ENCODE measurements at regions not wholly inside any gene's neighbourhood (a gene's known extent, or its start where the extent isn't known, plus 50 kb on each side); places are given as distances from the start of the nearest gene placed in this dataset.

DNA sequence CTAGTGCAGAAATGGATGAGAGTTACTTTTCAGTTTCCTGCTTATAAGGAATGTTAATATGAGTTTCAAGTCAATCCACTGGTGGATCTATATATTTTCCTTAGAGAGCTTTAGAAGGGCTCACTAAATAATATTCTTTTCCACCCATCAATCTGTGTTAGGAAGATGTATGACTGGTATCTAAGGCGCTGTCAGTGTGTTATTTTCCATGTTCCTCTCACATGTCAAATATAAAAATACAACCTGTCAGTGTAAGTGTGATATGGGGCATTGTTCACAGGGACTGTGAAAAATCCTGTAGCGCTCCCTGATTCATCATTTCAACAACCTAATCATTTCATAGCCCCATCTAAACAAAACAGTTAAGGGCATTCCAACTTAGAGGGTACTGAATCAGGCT lies 203.1 kb downstream of the TMEM26 start:
- peaks cover 46% of the 10 kb centered on the region for H3K27me3 Mint-ChIP-seq (ENCODE audit: low read depth)
- H3K4me1 Mint-ChIP-seq (ENCODE audit: low read depth): peaks cover 2% of the 10 kb centered on the region
- TF ChIP-seq, protein P1, sequence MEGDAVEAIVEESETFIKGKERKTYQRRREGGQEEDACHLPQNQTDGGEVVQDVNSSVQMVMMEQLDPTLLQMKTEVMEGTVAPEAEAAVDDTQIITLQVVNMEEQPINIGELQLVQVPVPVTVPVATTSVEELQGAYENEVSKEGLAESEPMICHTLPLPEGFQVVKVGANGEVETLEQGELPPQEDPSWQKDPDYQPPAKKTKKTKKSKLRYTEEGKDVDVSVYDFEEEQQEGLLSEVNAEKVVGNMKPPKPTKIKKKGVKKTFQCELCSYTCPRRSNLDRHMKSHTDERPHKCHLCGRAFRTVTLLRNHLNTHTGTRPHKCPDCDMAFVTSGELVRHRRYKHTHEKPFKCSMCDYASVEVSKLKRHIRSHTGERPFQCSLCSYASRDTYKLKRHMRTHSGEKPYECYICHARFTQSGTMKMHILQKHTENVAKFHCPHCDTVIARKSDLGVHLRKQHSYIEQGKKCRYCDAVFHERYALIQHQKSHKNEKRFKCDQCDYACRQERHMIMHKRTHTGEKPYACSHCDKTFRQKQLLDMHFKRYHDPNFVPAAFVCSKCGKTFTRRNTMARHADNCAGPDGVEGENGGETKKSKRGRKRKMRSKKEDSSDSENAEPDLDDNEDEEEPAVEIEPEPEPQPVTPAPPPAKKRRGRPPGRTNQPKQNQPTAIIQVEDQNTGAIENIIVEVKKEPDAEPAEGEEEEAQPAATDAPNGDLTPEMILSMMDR (IDR thresholded peaks at IDR 0.05): no peak
- peaks cover 12% of the 10 kb centered on the region for H3K36me3 Mint-ChIP-seq (ENCODE audit: low read depth)
- no peak overlapping the region for H3K4me3 Mint-ChIP-seq (ENCODE audit: unreplicated experiment)
- peaks cover 26% of the 10 kb centered on the region for H3K9me3 Mint-ChIP-seq (ENCODE audit: low read depth)
- DNase-seq (ENCODE audit: low spot score): no peak
- H3K27ac Mint-ChIP-seq (ENCODE audit: unreplicated experiment): no peak overlapping the region

DNA sequence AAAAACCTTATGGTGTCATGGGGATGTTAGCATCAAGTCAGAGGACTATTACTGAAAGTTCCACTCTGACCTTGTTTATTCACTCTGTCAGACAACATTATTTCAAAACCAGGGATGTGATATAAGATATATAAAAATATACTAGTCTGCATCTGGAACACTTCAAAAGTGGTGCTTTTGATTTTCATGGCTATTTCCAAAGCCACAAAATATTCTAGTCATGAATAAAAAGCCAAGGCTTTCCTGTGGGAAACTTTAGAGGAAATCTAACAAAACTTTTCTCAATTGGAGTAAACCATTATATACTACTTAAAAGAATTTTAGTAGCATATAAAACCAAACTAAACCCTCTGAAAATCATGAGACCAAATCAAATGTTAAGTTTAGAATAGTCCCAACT lies 205.2 kb downstream of the TMEM26 start:
- Mint-ChIP-seq H3K27ac (ENCODE audit: unreplicated experiment) (no peak overlapping the region), H3K36me3 (ENCODE audit: low read depth) (no peaks in the 10 kb centered on the region), H3K27me3 (ENCODE audit: low read depth) (peaks cover 42% of the 10 kb centered on the region), H3K4me3 (ENCODE audit: unreplicated experiment) (no peak overlapping the region), H3K4me1 (ENCODE audit: low read depth) (peaks cover 2% of the 10 kb centered on the region), H3K9me3 (ENCODE audit: low read depth) (peaks cover 5% of the 10 kb centered on the region)
- TF ChIP-seq, protein P1 (IDR thresholded peaks at IDR 0.05): no peak
- DNase-seq (ENCODE audit: low spot score): no peak

DNA sequence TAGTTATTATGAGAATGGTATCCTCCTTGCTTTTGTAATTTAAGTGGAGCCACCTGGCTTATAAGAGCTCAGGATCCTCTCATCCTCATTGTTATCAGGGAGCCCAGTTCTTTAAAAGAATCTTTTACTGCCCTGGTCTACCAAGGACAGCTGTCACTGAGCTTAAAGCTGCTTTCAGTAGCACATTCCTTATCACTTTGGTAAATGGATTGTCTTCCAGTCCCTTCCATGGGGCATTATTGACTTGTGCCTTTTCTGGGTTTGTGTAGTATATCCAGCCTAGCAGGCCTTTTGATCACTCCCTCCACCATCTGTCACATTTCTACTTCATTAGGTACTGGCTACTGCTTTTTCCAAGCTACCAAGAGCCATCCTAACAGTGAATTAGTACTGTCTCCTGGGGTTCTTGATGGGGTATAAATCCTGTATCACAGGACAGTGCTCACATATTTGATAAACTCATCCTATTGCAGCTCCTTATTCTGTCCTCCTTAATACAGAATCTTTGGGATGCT lies 208.9 kb downstream of the TMEM26 start:
- H3K9me3 Mint-ChIP-seq (ENCODE audit: low read depth): no peaks in the 10 kb centered on the region
- DNase-seq (ENCODE audit: low spot score): no peak
- H3K36me3 Mint-ChIP-seq (ENCODE audit: low read depth): no peaks in the 10 kb centered on the region
- no peak overlapping the region for H3K4me3 Mint-ChIP-seq (ENCODE audit: unreplicated experiment)
- TF ChIP-seq, protein P1 (IDR thresholded peaks at IDR 0.05): no peak
- no peak overlapping the region for H3K27ac Mint-ChIP-seq (ENCODE audit: unreplicated experiment)
- H3K27me3 Mint-ChIP-seq (ENCODE audit: low read depth): peaks cover 32% of the 10 kb centered on the region
- peaks cover 2% of the 10 kb centered on the region for H3K4me1 Mint-ChIP-seq (ENCODE audit: low read depth)

DNA sequence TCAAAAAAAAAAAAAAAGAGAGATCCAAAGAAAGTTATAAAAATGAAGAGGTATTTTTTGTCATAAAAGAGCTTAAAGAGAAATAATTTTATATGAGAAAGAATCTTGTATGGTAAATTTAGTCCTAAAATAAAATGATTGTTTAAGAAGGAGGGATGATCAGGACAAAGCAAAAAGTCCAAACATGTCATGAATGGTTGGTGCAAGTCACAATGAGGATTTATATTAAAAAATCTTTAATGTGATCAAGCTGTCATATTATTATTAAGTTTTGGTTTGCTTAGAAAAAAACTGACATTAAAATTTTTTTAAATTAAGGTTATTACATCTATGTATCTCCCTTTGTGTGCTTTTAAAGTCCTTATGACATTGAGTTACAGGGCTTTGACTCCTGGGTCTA lies 220.4 kb downstream of the TMEM26 start:
- H3K4me1 Mint-ChIP-seq (ENCODE audit: low read depth): peaks cover 6% of the 10 kb centered on the region
- no peak for DNase-seq (ENCODE audit: low spot score)
- H3K4me3 Mint-ChIP-seq (ENCODE audit: unreplicated experiment): no peak overlapping the region
- peaks cover 2% of the 10 kb centered on the region for H3K36me3 Mint-ChIP-seq (ENCODE audit: low read depth)
- peaks cover 16% of the 10 kb centered on the region for H3K9me3 Mint-ChIP-seq (ENCODE audit: low read depth)
- peaks cover 15% of the 10 kb centered on the region for H3K27me3 Mint-ChIP-seq (ENCODE audit: low read depth)
- H3K27ac Mint-ChIP-seq (ENCODE audit: unreplicated experiment): no peak overlapping the region
- TF ChIP-seq, protein P1 (IDR thresholded peaks at IDR 0.05): no peak

DNA sequence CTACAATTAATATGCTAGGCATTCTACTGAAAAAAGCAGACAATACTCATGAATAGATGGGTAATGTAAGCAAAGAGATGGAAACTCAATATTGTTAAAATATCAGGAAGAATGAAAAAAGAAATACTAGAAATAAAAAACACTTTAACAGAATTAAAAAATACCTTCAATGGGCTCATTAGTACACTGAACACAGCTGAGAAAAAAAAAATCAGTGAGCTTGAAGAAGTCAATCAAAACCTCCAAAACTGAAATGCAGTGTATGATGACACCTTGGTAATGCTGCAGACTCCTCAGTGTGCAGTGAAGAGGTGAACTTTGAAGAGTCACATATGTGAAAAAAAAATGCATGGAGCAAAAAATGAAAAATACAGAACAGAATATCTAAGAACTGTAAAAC lies 227.2 kb downstream of the TMEM26 start:
- no peak overlapping the region for H3K4me3 Mint-ChIP-seq (ENCODE audit: unreplicated experiment)
- H3K27me3 Mint-ChIP-seq (ENCODE audit: low read depth): peaks cover 19% of the 10 kb centered on the region
- no peak for DNase-seq (ENCODE audit: low spot score)
- peaks cover 11% of the 10 kb centered on the region for H3K36me3 Mint-ChIP-seq (ENCODE audit: low read depth)
- peaks cover 7% of the 10 kb centered on the region for H3K4me1 Mint-ChIP-seq (ENCODE audit: low read depth)
- peaks cover 12% of the 10 kb centered on the region for H3K9me3 Mint-ChIP-seq (ENCODE audit: low read depth)
- H3K27ac Mint-ChIP-seq (ENCODE audit: unreplicated experiment): no peak overlapping the region
- TF ChIP-seq, protein P1 (IDR thresholded peaks at IDR 0.05): no peak

Measured in chondrocyte (in vitro differentiated cells).